ENCODE measurements at regions not wholly inside any gene's neighbourhood (a gene's known extent, or its start where the extent isn't known, plus 50 kb on each side); places are given as distances from the start of the nearest gene placed in this dataset.
"Not testable (repeated sequence)": the region's sequence is repeated elsewhere in the genome, so short reads cannot be mapped to it uniquely, and the experiment has no call there.

DNA sequence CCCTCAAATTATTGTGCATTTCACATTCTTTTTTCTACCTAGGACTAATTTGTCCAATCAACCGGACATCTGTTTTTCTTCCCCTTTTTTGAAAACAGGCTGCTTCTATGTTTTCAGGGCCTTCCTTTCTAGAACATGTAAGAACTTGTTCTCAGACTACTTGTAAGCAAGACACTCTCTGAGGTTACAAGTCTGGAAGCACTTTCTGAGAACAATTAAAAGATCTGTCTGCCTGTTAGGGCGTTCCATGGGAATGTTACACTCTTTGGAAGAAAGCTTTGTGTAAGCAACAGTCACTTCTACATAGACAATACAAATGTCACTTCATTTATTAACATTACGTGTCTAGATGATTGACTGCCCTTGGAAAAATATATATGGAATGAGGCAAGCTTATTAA, 50.9 kb upstream of the HSPB3 start:
- H3K4me3 ChIP-seq (replicated peaks; ENCODE audit: low read depth, low read length): no peak overlapping the region
- TF ChIP-seq, protein P1, sequence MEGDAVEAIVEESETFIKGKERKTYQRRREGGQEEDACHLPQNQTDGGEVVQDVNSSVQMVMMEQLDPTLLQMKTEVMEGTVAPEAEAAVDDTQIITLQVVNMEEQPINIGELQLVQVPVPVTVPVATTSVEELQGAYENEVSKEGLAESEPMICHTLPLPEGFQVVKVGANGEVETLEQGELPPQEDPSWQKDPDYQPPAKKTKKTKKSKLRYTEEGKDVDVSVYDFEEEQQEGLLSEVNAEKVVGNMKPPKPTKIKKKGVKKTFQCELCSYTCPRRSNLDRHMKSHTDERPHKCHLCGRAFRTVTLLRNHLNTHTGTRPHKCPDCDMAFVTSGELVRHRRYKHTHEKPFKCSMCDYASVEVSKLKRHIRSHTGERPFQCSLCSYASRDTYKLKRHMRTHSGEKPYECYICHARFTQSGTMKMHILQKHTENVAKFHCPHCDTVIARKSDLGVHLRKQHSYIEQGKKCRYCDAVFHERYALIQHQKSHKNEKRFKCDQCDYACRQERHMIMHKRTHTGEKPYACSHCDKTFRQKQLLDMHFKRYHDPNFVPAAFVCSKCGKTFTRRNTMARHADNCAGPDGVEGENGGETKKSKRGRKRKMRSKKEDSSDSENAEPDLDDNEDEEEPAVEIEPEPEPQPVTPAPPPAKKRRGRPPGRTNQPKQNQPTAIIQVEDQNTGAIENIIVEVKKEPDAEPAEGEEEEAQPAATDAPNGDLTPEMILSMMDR (IDR thresholded peaks at IDR 0.05; ENCODE audit: insufficient read depth, low read length, poor library complexity, severe bottlenecking): no peak
- no peaks in the 10 kb centered on the region for H3K36me3 ChIP-seq (ENCODE audit: control insufficient read depth, insufficient read depth, low read length)
- DNase-seq (ENCODE audit: extremely low read depth, insufficient read length): no peak
- H3K27me3 ChIP-seq (replicated peaks; ENCODE audit: control insufficient read depth, insufficient read depth, low read length): no peaks in the 10 kb centered on the region

DNA sequence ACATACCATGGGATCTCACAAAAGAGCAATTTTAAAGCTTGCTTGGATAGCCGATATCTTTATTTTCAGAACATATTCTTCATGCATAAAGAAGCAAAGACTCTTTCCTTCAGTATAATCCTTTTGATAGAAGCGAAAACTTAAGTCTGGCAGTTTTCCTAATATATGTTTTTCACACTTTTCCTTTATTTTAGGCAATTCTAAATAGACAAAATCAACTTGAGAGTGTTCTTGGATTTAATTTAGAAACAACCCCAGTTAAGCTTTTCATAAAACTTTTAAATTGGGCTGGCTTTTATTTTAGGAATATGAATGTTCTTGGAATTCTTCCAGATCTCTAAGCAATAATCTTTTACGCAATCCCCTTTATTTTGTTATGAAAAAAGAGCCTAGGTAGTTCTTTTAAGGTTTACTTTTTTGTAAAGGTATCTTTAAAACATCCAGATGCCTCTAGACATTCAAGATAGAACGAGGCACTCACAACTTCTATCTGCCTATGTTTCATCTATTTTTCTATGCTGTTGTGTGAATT, 51.5 kb upstream of the HSPB3 start:
- TF ChIP-seq, protein P1 (IDR thresholded peaks at IDR 0.05; ENCODE audit: insufficient read depth, low read length, poor library complexity, severe bottlenecking): no peak
- DNase-seq (ENCODE audit: extremely low read depth, insufficient read length): no peak
- H3K36me3 ChIP-seq (ENCODE audit: control insufficient read depth, insufficient read depth, low read length): no peaks in the 10 kb centered on the region
- no peak overlapping the region for H3K4me3 ChIP-seq (replicated peaks; ENCODE audit: low read depth, low read length)
- no peaks in the 10 kb centered on the region for H3K27me3 ChIP-seq (replicated peaks; ENCODE audit: control insufficient read depth, insufficient read depth, low read length)

DNA sequence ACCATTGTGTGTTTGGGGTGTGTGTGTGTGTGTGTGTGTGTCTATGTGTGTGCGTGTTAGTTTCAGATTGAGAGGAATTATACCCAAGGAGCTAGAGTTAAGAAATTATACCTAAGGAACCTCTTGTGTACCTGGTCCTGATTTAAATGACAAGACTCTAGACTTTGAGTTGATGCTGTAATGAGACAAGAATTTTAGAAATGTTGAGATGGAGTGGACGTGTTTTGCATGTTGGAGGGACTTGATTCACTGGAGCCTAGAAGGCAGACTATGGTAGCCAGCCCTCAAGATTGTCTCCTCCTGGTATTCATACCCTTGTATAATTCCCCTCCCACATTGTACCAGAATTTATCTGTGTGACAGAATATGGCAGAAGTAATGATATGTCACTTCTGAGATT, 52.4 kb upstream of the HSPB3 start:
- DNase-seq (ENCODE audit: extremely low read depth, insufficient read length): no peak
- no peaks in the 10 kb centered on the region for H3K36me3 ChIP-seq (ENCODE audit: control insufficient read depth, insufficient read depth, low read length)
- TF ChIP-seq, protein P1 (IDR thresholded peaks at IDR 0.05; ENCODE audit: insufficient read depth, low read length, poor library complexity, severe bottlenecking): no peak

DNA sequence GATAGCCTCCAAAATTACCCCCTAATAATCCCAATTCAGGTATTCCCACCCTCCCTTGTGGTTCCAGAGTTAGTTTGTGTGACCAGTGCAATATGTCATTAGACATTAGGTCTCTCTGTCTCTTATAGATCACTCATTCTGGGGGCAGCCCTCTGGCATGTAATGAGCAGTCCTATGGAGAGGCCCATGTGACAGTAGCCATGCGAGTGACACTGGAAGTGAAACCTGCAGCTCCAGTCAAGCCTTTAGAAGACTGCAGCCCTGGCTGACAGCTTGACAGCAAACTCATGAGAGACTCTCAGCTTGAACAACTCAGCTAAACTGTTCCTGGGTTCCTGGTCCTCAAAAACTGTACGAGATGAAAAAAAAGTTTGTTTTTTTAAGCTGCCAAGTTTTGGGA, 54.0 kb upstream of the HSPB3 start:
- TF ChIP-seq, protein P1 (IDR thresholded peaks at IDR 0.05; ENCODE audit: insufficient read depth, low read length, poor library complexity, severe bottlenecking): no peak
- peak; percentile 43 for DNase-seq (ENCODE audit: extremely low read depth, insufficient read length)
- H3K4me3 ChIP-seq (replicated peaks; ENCODE audit: low read depth, low read length): no peak overlapping the region
- H3K36me3 ChIP-seq (ENCODE audit: control insufficient read depth, insufficient read depth, low read length): no peaks in the 10 kb centered on the region
- H3K27me3 ChIP-seq (replicated peaks; ENCODE audit: control insufficient read depth, insufficient read depth, low read length): no peaks in the 10 kb centered on the region

More for the DNA sequence above, 52.4 kb upstream of the HSPB3 start:
- H3K4me3 ChIP-seq (replicated peaks; ENCODE audit: low read depth, low read length): no peak overlapping the region
- no peaks in the 10 kb centered on the region for H3K27me3 ChIP-seq (replicated peaks; ENCODE audit: control insufficient read depth, insufficient read depth, low read length)

DNA sequence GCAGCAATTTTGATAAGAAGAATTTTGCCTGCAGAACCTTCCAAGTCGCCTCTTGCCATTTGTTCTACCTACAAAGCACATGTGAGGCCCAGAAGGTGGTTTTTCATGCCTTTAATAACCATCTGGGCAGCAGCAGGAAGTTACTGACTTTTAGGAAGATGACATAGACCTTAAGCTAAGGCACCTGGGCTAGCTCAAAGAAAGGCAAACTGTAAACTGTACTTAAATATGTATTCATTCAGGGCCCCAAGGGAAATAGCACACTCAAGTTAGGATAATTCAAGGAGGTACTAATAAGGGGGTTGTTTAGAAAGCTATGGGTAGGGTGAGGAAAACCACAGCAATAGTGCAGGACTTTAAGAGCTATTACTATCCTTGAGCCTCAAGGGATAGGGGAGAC, 57.3 kb upstream of the HSPB3 start:
- no peaks in the 10 kb centered on the region for H3K27me3 ChIP-seq (replicated peaks; ENCODE audit: control insufficient read depth, insufficient read depth, low read length)
- TF ChIP-seq, protein P1 (IDR thresholded peaks at IDR 0.05; ENCODE audit: insufficient read depth, low read length, poor library complexity, severe bottlenecking): no peak
- no peak overlapping the region for H3K4me3 ChIP-seq (replicated peaks; ENCODE audit: low read depth, low read length)
- H3K36me3 ChIP-seq (ENCODE audit: control insufficient read depth, insufficient read depth, low read length): no peaks in the 10 kb centered on the region
- no peak for DNase-seq (ENCODE audit: extremely low read depth, insufficient read length)

DNA sequence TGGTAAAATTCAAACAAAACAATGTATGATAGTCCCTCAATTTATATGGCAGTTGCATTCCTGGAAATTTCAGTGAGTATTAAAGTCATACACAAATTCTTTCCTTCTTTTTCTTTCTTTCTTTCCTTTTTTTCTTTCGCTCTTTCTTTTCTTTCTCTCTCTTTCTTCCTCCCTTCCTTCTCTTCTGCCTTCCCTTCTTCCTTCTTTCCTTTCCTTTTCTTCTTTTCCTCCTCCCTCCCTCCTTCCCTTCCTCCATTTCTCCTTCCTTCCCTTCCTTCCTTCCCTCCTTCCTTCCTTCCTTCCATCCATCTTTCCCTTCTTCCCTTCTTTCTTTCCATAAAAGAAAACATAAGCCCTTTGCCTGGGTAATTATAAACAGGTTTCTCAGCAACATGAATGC, 58.1 kb upstream of the HSPB3 start:
- H3K4me3 ChIP-seq (replicated peaks; ENCODE audit: low read depth, low read length): no peak overlapping the region
- H3K27me3 ChIP-seq (replicated peaks; ENCODE audit: control insufficient read depth, insufficient read depth, low read length): no peaks in the 10 kb centered on the region
- TF ChIP-seq, protein P1 (IDR thresholded peaks at IDR 0.05; ENCODE audit: insufficient read depth, low read length, poor library complexity, severe bottlenecking): no peak
- DNase-seq (ENCODE audit: extremely low read depth, insufficient read length): no peak
- no peaks in the 10 kb centered on the region for H3K36me3 ChIP-seq (ENCODE audit: control insufficient read depth, insufficient read depth, low read length)

DNA sequence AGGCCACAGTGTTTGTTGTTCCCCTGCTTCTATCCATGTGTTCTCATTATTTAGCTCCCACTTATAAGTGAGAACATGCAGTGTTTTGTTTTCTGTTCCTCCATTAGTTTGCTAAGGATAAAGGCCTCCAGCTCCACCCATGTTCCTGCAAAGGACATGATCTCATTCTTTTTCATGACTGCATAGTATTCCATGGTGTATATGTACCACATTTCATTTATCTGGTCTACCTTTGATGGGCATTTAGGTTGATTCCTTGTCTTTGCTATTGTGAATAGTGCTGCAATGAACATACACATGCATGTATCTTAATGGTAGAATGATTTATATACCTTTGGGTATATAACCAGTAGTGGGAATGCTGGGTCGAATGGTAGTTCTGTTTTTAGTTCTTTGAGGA, 62.5 kb upstream of the HSPB3 start:
- not testable (repeated sequence) for DNase-seq (ENCODE audit: extremely low read depth, insufficient read length); H3K27me3 ChIP-seq (replicated peaks; ENCODE audit: control insufficient read depth, insufficient read depth, low read length); H3K4me3 ChIP-seq (replicated peaks; ENCODE audit: low read depth, low read length); H3K36me3 ChIP-seq (ENCODE audit: control insufficient read depth, insufficient read depth, low read length)

Measured in GM06990 (cell line).